Activated CD4-positive, CD25-positive, alpha-beta regulatory T cell treated with anti-CD3 and anti-CD28 coated beads, Interleukin-2, amount 50 U/mL, for 72 hours (primary cell): ENCODE measurements at regions not wholly inside any gene's neighbourhood (a gene's known extent, or its start where the extent isn't known, plus 50 kb on each side); places are given as distances from the start of the nearest gene placed in this dataset.

ENCODE experiments used
- DNase-seq: peaks from one replicate; pipeline ENCODE4 v3.0.0; 2021

DNA sequence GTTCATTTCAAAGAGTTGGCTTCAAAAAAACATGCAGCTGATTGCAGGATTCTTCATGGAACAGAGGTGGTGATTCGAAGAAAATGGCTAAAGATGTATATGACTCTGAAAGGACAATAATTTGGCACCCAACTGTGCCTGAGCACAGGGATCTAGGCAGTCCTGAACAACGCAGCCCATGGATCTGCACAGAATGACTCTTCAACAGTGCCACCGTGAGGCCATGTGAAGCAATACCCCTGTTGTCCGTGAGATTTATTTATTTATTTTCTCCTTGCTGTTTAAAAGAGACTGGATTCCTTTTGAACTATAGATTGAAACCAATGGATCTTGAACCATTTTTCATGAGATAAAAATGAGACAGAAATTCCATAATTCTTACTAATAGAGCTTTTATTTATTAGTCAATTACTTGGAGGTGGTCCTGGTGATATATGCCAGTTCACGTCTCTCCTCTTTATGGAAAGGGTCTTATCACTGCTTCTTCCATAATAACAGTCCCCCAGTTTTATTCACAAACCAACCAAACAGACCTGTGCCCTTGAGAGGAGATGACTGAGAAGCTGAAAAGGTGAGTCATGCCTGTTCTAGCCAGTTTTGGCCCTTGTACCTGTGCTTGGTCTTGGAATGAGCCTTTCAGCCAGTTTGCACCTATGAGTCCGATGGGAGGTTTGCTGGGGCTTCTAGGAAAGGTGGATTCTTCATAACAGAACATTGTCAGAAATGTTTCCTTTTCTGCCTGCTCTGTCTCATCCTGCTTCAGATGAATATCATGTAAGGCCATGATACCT lies 1598.3 kb downstream of the AACS start:
- no peak for DNase-seq

DNA sequence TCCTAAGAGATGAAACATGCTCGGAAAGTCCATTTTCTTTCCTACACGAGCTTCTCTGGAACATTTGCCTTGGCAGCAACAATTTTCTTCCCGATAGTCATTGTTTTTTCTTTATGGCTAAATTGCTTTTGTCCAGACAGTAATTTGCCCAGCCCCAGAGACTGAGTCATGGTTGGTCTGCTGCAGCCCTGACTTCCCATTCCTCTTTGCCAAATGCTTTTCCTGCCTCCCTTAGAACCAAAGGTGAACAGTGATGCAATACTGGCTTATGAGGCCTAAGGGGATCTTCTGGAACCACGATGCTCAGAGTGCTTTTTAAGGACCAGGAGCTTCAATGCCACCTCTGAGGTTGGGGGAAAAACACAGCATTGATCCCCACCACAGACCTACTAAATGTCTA lies 1599.6 kb upstream of the TMEM132C start:
- no peak for DNase-seq

DNA sequence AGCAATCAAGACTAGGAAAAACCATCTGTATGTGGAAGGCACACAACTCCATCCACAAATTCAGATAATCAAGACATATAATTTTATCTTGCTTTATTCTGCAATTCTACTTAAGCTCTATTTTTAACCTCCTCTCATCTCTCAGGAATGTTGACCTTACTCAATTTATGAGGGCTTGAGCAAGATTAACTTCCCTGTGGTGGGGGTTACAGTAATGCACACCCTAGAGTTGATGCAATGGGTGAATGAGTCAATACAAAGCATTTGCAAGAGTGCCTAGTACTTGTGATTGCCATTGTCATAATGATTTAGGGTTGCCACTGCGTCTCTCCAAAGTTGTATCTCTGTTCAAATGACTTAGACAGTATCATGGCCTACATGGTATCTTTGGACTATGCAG lies 1598.4 kb upstream of the TMEM132C start:
- no peak for DNase-seq

DNA sequence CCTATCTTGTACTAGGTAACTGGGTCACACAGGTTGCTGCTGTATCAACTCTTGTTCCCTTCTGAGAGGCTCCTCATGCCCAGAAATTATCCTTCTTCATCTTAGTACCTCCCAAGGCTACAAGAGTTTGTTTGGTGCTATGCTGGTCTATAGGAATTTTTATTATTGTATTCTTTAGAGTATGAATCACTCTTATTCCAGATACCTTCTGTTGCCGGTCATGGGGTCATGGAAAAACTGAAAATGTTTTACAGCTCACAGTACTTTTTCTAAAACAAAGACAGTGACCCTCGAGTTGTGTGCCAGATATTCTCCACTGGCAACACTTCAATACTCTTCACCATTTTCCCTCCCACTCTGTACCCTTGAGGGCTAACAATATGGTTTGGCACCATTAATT lies 1598.0 kb upstream of the TMEM132C start:
- DNase-seq = no peak

DNA sequence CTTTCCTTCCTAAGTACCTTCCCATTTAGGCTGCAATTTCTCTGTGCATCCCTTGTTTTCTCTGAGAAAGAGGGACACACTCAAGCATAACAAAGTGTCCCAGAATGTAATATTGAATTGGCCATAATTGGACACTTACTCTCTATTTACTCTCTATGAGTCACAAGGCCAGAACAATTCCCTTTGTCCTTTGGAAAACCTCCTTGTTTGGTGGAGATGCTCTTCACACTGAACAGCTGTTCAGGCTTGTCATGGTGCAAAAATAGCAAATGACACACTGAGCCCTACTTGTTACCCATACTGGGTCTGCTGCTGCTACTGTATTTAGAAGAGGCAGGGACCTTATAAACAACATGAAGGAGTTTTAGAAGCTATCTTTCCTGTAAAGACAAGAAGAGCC lies 1590.5 kb upstream of the TMEM132C start:
- DNase-seq = no peak

DNA sequence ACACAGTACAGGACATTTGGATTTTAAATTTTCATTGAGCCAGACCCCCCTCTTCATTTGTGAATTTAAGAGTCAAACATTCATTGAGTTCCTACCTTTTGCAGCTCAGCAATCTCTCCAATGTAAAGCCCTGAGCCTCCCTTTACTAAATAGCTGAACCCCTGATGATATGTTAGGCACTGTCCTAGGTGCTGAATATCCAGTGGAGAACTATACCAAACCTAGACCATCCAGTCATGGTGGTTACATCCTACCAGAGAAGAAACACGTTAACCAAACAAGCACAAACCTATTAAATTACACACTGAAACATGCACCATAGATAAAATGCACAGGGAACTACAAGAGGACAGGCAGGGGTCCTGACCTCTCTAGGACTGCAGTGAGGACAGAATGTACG lies 1585.3 kb upstream of the TMEM132C start:
- DNase-seq = no peak

DNA sequence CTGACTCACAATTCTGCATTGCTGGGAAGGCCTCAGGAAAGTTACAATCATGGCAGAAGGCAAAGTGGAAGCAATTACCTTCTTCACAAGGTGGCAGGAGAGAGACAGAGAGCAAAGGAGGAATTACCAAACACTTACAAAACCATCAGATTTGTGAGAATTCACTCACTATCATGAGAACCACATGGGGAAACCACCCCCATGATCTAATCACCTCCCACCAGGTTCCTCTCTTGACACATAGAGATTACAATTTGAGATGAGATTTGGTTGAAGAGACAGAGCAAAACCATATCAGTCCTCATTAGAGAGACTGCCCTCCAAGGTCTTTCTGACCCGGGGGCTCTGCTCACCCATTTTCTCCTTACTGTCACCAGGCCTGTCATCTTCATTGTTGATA lies 1582.3 kb upstream of the TMEM132C start:
- no peak for DNase-seq

DNA sequence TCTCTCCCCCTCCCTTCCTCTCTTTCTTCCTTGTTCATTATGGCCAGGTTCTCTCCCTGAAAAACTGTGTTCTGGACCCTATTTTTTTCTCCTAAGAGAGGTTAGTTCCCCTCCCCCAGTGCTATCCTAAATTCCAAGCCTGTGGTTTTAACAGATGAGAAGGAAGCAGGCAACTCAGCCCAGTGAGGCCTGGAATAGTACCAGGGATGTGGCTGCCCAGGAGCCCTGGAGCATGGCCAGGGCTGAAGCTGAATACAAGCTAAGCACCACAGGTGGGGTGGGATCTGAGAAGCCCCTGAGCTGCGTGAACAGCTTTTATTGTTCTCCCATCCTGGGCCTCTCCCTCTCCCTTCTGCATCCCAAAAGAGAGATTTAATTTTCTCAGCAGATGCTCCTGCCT lies 1581.3 kb upstream of the TMEM132C start:
- DNase-seq = no peak

DNA sequence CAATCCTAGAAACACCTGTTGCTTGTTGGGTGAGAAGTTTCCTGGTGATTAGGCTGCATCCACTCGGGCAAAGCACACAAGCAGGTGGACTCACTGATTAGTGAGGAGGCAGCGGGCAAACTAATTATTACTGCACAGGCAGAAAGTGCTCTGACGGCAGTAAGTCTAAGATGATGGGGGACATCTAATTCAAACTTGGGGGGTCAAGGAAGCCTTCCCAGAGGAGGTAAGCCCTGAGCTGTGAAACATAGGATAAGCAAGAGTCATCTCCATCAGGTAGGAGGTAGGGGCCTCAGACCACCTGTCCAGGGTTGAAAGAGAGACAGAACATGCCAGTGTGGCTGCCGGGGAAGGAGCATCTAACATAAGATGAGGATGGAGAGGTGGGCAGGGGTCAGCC lies 1578.4 kb upstream of the TMEM132C start:
- no peak for DNase-seq

DNA sequence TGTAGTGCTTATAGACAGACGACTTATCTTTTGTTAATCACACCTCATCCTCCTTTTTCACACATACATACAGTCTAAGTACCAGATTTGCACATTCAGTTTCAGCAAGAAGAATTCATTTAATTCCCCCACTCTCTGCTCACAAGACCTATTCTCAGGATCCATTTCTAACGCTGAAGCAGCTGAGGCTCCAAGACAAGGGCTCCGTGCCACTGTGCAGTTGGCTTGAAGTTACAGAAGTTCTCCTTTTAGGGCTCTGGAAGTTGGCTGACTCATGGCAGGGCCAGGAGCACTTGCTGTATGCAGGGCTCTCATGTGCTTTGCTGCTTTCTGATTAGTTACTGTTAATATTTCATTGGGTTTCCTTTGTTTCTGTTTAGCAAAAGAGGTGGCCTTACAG lies 1566.9 kb upstream of the TMEM132C start:
- DNase-seq = no peak

DNA sequence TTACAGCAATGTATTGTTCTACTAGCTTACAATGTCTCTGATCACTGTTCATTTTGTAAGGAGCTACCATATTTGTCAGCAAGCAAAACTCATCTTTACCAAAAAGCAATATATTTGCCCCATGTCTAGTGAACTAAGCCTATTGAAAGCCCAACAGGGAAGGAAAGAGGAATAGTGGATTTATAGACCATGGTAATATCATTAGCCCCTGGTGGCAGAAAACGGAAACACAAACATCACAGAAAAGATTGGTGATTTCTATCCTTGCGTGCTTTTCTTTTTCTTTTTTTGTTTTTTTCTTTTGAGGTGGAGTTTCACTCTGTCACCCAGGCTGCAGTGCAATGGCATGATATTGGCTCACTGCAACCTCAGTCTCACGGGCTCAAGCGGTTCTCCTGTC lies 1562.4 kb upstream of the TMEM132C start:
- no peak for DNase-seq

DNA sequence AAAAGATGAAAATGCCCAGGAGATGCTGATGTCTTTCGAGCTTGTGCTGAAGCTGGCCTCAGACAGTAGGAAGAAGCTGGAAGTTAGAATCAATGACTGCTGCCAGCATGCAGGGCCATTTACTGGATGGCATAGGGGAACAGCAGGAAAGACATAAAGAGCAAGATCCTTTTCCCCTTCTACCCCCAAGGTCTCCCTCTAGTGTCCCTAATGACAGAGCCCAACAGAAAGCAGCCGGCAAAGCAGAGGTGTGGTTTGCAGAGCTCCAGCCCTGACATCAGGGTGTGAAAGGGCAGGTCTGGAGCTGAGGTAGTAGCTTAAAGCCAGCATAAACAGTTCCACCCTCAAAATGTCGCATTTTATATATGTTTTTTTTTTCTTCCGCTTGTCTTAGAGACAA lies 1560.7 kb upstream of the TMEM132C start:
- no peak for DNase-seq

DNA sequence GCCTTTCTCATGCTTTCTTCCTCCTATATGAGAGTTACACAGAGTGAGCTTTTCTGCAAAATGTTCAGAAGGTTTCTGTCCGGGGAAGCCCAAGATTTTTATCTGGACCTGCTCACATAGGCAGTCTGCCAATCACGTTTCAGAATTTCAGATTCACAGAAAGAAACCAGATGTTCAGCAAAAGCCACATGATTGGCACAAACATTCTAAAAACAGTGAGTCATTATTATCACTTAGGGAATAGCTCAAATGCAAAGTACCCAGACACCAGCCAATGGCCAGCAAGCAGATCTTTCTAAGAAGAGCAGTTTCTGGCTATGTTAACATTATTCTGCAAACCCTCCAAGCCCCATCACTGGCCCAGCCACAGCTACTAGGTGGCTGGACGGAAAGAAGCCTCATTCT lies 1558.5 kb upstream of the TMEM132C start:
- no peak for DNase-seq

DNA sequence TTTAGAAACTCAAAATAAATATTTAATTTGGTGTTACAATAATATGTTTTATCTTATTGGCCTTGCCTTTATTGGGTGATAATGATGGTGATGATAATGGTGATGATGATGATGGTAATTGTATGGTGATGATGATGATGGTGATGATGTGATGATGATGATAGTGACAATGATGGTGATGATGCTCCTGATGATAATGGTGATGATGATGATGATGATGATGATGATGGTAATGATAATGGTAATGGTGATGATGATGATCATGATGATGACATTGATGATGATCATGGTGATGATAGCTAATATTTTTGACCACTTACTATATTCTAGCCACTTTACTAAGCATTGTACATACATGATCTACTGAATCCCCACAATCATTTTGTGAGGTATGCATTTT lies 1548.6 kb upstream of the TMEM132C start:
- no peak for DNase-seq

DNA sequence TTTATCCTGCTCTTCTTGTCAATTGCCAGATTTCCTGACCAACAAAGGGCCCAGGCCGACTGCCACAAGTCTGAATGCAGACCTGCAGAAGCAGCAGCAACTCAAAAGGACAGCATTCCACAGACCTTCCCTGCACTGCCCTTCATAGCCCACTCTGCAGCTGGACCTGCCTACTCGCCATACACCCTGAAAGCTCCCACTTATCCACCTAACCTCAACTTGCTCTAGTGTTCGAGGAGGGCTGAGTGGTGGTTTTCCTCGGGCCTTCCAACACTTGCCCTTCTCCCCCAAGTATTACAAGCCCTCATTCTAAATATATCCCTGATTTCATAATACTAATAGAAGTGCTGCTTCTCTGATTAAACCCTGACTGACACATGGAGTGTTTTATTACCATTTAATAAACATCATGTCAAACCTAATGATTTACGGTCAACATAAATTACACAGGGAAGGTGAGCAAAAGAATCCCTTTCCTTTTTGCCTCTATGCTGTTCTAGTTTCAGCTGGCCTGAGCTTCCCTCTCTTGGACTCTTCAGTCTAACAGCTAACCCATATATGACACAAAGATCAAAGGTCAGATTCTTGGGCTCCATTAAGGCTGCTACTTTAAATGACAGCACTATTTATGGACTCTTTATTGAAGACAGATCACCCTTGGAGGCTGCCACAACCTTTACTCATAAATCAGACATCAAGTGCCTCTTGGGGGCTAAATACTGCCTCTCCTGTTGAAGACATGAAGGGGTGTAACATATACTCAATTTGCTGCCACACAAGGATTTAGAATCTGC lies 1546.9 kb upstream of the TMEM132C start:
- DNase-seq = no peak

DNA sequence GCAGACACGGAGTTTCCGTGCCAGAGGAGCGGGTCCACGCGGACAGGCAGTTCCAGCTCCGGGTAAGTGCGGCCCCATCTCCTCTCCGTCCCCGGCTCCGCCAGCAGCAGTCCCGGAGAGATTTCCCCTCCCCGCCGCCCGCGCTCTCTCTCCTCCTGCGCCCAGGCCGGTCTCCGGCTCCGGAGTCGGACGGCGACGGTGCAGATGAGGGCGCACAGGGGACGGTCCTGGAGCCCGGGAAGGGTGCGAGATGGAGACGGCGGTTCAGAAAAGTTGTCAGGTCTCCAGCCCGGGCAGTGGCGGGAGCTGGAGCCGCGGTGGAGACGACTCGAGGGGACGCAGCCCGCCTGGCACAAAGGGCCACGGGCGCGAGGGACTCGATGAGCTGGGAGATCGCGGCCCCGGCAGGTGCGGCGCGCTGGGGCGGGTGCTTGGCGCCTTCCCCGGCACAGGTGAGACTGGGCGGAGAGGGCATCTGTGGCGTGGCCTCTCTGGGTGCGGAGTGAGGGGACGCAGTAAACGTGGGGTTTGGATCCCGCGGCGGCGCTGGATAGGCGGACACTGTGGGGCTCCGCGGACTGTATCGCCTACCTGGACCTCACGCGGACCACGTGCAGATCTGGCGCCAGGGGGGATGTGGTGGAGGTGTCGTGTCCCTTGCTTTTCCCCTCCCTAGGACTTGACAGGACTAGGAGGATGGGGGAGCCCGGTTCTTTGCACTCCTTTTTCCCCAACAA lies 1540.3 kb upstream of the TMEM132C start:
- DNase-seq = no peak

DNA sequence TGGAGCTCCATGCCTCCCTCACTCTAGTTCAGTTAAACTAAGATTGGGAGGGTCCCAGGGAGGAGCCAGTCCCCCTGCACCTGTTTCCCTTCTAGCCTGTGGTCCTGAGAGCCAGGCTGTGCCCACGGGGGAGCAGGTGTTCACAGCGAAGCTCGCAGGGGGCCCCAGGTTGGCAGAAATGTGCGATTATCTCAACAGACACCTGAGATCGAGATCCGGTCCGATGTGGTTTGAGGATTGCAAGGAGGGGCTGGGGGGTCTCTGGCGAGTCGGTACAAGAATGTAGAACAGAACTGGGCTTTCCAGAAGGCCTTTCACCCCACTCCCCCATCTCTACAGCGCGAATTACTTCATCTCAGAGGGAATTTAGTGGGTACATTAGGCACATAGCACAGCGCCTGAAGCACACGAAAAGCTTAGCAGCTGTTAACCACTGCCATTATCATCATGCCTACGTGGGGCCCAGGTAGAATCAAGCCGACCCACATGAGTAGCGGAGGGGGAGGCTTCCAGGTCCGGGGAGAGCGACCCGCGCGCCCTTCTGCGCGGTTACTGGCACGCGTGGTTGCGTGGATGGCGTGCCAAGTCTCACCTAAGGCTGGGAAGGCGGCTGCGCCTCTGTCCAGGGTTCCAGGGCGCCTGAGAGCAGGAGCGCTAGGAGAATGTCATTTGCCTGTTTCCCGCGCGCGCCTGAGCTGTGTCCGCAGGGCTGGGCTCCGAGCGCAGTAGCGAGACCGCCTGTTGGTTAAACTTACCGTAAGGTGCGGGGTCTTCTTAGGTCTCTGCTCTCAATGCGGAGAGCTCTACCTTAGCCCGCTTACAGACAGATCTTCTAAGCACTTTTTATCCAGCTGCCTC lies 1539.5 kb upstream of the TMEM132C start:
- no peak for DNase-seq

DNA sequence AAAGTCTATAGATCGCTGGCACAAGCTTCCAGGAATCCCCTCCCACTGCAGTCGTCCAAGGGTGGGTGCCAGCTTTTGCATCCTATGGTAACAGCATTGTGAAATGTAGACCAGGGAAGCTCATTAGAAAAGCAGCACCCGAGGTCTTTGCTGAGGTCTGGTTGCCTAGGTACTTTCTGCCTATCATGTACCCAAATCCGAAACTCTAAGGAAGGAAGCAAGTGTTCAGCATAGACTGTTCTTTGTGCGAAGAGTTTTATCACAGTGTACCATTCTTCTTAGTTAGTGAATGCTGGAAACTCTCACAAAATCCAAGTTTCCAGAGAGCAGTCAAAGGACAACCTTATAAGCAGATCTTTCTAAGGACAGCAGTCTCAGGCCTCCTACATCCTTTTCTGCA lies 1532.7 kb upstream of the TMEM132C start:
- DNase-seq = no peak

DNA sequence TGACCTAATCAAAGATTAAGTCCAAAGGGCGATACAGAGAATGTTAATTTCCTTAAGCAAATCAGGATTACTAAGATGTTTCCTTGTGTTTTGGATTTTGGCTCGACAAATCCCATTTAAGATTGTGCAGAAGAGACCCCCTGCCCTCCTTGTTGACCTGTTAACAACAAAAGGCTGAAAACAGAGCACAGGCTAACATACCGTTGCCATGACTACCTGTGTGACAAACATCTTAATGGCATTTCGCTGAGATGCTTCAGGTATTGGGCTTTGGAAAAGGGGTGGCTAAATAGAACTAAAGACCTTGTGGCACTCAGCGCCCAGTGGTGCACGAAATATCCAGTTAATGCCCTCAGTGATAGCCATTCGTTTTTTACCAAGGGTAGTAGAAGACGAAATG lies 1532.3 kb upstream of the TMEM132C start:
- no peak for DNase-seq

DNA sequence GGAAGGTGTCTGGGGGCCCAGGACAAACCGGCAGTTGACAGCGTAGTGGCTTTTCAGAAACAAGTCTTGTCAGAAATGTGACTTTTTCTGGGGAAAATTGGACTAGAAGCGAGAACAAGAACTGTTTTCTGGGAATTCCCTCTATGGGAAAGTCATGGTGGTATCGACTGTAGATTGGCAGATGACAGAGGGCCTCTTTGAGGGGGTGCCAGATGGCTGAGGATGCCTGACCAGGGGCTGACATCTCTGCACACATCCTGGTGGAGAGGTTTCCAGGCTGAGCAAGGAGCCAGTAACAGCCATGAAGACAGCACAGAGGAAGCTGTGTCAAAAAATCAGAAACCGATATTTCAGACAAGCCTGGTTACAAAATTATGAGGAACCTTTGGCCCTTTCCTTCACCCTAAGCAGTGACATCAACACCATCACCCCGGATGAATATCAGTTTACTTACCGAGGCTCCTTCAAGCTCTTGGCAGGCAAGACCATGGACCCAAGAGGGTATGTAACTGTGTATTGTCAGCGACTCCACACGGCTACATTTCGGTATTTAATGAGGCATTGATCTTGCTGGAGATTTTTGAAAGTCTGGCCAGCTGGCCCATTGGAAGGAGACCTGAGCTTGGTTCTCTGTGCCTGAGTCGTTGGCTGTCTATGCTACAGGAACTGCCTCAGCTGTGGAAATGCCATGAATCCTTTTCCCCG lies 1525.3 kb upstream of the TMEM132C start:
- DNase-seq = no peak

DNA sequence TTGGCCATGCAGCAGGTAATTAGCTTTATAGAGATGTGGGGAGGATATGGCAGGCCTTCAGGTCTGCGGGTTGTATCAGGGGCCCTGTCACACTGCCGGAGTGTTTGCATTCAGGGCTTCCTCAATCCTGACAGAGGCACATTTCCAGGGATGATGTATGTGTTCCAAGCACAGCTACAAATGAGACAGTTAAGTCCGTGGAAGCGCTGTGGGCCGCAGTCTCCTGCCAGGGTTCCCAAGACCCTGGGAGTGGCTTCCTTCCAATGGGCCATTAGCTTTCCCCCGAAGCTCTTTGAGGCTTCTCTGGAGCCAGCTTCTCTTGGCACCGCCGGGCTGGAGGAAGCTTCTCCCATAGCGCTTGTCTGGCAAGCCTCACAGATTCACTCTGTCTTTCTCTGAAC lies 1524.7 kb upstream of the TMEM132C start:
- DNase-seq = no peak

DNA sequence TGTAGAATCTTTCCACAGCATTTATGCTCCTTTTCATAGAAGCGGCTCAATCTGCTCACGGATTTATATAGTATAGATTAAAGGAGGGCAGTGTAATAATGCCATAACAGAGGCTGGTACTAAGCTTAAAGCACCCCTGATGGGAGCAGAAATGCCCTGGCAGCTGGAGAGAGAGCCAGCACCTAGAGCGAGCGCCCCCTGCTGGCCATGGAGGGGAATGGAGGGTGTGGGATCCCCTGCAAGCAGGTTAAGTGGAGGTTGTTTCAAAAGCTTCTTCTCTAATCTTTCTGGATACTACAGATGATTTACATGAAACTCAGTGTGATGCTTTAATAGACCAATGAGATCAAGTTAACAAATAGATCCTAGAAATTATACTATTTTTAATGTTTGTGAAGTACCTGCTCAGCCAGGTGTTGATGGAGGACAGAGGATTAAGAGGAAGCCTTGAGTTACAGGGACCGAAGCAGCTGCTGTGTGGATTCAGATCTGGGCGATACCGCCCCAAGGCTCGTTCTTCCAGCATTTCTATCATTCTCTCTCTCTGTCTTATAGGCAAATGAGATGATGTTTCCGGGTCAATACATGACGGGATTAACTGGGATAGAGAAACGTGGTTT lies 1519.3 kb upstream of the TMEM132C start:
- peak; percentile 44 for DNase-seq
